Naive B cell (primary cell): ENCODE measurements at regions not wholly inside any gene's neighbourhood (a gene's known extent, or its start where the extent isn't known, plus 50 kb on each side); places are given as distances from the start of the nearest gene placed in this dataset.
"Not testable (repeated sequence)": the region's sequence is repeated elsewhere in the genome, so short reads cannot be mapped to it uniquely, and the experiment has no call there.

Experiments used
- ATAC-seq, 2 donors: fragments of 150-1000 bp; cut with Tn5 transposase; 2 replicates each; pipeline ENCODE4 v1.10.0; 2021; ENCODE audit warnings: low read depth in 2 of 2, mild to moderate bottlenecking in 2 of 2, moderate library complexity in 2 of 2
- DNase-seq: peaks from one replicate; pipeline ENCODE4 v3.0.0; 2022
- H3K27ac Mint-ChIP-seq, 6 donors: one replicate each; pipeline ENCODE4 v1.8.0; 2020 to 2022; ENCODE audit warnings: mild to moderate bottlenecking in 6 of 6, mixed read lengths in 6 of 6, moderate library complexity in 5 of 6, inconsistent platforms in 2 of 6
- H3K27me3 Mint-ChIP-seq, 3 donors: one replicate each; pipeline ENCODE4 v1.8.0; 2021 to 2022; ENCODE audit warnings: mixed read lengths in 3 of 3, mild to moderate bottlenecking in 1 of 3
- H3K36me3 Mint-ChIP-seq, 2 donors: one replicate each; pipeline ENCODE4 v1.8.0; 2020 to 2022; ENCODE audit warnings: mixed read lengths in 2 of 2, inconsistent platforms in 1 of 2, mild to moderate bottlenecking in 1 of 2
- H3K4me1 Mint-ChIP-seq, 3 donors: one replicate each; pipeline ENCODE4 v1.8.0; 2020 to 2022; ENCODE audit warnings: mixed read lengths in 3 of 3, inconsistent platforms in 1 of 3, mild to moderate bottlenecking in 1 of 3, moderate library complexity in 1 of 3
- H3K4me3 Mint-ChIP-seq, 8 donors: one replicate each; pipeline ENCODE4 v1.8.0; 2020 to 2022; ENCODE audit warnings: mild to moderate bottlenecking in 8 of 8, mixed read lengths in 8 of 8, moderate library complexity in 8 of 8, inconsistent platforms in 2 of 8
- H3K9me3 Mint-ChIP-seq, 7 donors: one replicate each; pipeline ENCODE4 v1.8.0; 2020 to 2022; ENCODE audit warnings: mixed read lengths in 7 of 7, mild to moderate bottlenecking in 5 of 7, inconsistent platforms in 2 of 7, moderate library complexity in 1 of 7

GRCh38 chr7:96920064-96920463 is 85.3 kb upstream of the DLX6 start:
- Mint-ChIP-seq H3K4me1 (no peaks in the 10 kb centered on the region), H3K27me3 (peaks cover 4 to 12% (median 9%) of the 10 kb centered on the region in 3 donors), H3K9me3 (peaks cover 0 to 3% (median 0%) of the 10 kb centered on the region in 7 donors), H3K4me3 (no peak overlapping the region), H3K27ac (no peak overlapping the region), H3K36me3 (no peaks in the 10 kb centered on the region)
- no peak for DNase-seq
- no peak for ATAC-seq

DNA sequence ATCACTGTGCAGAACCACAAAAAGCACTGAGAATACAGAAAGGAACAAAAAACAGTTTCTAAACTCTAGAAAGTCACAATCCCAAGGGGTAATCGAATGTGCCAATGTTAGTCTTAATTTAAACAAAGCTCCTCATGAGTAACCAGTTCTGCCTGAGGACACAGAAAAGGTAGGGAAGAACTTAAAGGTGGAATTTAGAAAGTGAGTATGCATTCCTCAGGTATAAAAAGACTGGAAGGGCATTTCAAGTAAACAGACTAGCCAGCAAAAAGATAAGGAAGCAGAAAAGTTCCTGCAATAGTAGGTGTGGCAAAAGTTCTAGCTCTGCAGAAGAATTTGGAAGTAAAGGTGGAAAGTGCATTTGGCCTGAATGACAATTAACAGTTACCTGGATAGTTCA is 84.6 kb upstream of the DLX6 start:
- Mint-ChIP-seq H3K27ac (no peak overlapping the region), H3K36me3 (no peaks in the 10 kb centered on the region), H3K27me3 (peaks cover 4 to 12% (median 9%) of the 10 kb centered on the region in 3 donors), H3K4me3 (peak overlapping the region in 1 of 8 donors; percentile 12), H3K4me1 (no peaks in the 10 kb centered on the region), H3K9me3 (peaks cover 0 to 2% (median 0%) of the 10 kb centered on the region in 7 donors)
- ATAC-seq = no peak
- DNase-seq = no peak

- no peaks in the 10 kb centered on the region for H3K4me1 Mint-ChIP-seq
Measured at GRCh38 chr7:96921231-96921630, 84.1 kb upstream of the DLX6 start.

DNA sequence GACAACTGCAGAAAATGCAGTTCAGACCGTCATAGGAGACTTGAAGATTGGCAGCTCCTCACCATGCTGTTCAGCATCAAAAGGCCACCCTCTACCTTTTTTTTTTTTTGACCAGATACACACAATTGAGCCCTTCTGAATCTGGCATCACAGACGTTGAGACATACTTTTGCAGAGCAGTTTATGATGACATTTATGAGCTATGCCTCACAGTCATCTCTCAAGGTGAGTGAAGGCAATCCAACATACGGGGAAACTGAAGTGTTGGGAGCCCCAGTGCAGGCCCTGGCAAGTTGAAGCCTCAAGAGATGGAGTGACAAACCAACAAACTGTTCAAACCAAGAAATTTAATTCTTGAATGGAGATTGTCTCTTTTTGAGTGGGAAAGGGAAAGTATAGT is 83.6 kb upstream of the DLX6 start:
- Mint-ChIP-seq H3K4me1 (no peaks in the 10 kb centered on the region), H3K27me3 (peaks cover 4 to 12% (median 9%) of the 10 kb centered on the region in 3 donors), H3K27ac (no peak overlapping the region), H3K9me3 (peaks cover 0 to 2% (median 0%) of the 10 kb centered on the region in 7 donors), H3K36me3 (no peaks in the 10 kb centered on the region), H3K4me3 (no peak overlapping the region)
- no peak for ATAC-seq
- no peak for DNase-seq

More at GRCh38 chr7:96921231-96921630, 84.1 kb upstream of the DLX6 start:
- Mint-ChIP-seq H3K36me3 (no peaks in the 10 kb centered on the region), H3K27me3 (peaks cover 4 to 12% (median 9%) of the 10 kb centered on the region in 3 donors), H3K4me3 (no peak overlapping the region), H3K27ac (no peak overlapping the region), H3K9me3 (peaks cover 0 to 2% (median 0%) of the 10 kb centered on the region in 7 donors)
- ATAC-seq (no peak), DNase-seq (no peak)

- peaks cover 4 to 12% (median 9%) of the 10 kb centered on the region in 3 donors for H3K27me3 Mint-ChIP-seq
- H3K4me3 Mint-ChIP-seq, H3K27ac Mint-ChIP-seq, DNase-seq, H3K9me3 Mint-ChIP-seq, H3K36me3 Mint-ChIP-seq, ATAC-seq, H3K4me1 Mint-ChIP-seq: not testable (repeated sequence)
Measured at GRCh38 chr7:96923345-96923744, 82.0 kb upstream of the DLX6 start.

- no peaks in the 10 kb centered on the region for H3K4me1 Mint-ChIP-seq
Measured at GRCh38 chr7:96927131-96927530, 78.2 kb upstream of the DLX6 start.

GRCh38 chr7:96928965-96929364 is 76.4 kb upstream of the DLX6 start:
- Mint-ChIP-seq H3K4me1 (no peaks in the 10 kb centered on the region), H3K36me3 (no peaks in the 10 kb centered on the region), H3K9me3 (peaks cover 0 to 4% (median 0%) of the 10 kb centered on the region in 7 donors), H3K27ac (no peak overlapping the region), H3K4me3 (no peak overlapping the region), H3K27me3 (peaks cover 0 to 11% (median 2%) of the 10 kb centered on the region in 3 donors)
- DNase-seq (no peak), ATAC-seq (no peak)

More at GRCh38 chr7:96927131-96927530, 78.2 kb upstream of the DLX6 start:
- no peak overlapping the region for H3K27ac Mint-ChIP-seq
- ATAC-seq = no peak
- peaks cover 0 to 11% (median 9%) of the 10 kb centered on the region in 3 donors for H3K27me3 Mint-ChIP-seq
- no peak for DNase-seq
- H3K9me3 Mint-ChIP-seq = peaks cover 0 to 4% (median 0%) of the 10 kb centered on the region in 7 donors
- no peak overlapping the region for H3K4me3 Mint-ChIP-seq
- H3K36me3 Mint-ChIP-seq = no peaks in the 10 kb centered on the region

GRCh38 chr7:96931891-96932290 is 73.5 kb upstream of the DLX6 start:
- ATAC-seq (no peak), DNase-seq (no peak)
- Mint-ChIP-seq H3K9me3 (peaks cover 0 to 4% (median 0%) of the 10 kb centered on the region in 7 donors), H3K36me3 (no peaks in the 10 kb centered on the region), H3K4me1 (no peaks in the 10 kb centered on the region), H3K4me3 (no peak overlapping the region), H3K27ac (no peak overlapping the region), H3K27me3 (peaks cover 0 to 4% (median 0%) of the 10 kb centered on the region in 3 donors)

GRCh38 chr7:96933067-96933645 is 72.2 kb upstream of the DLX6 start:
- peaks cover 0 to 4% (median 0%) of the 10 kb centered on the region in 3 donors for H3K27me3 Mint-ChIP-seq
- ATAC-seq (no peak), DNase-seq (no peak)
- no peak overlapping the region for H3K27ac Mint-ChIP-seq
- peaks cover 0 to 4% (median 0%) of the 10 kb centered on the region in 7 donors for H3K9me3 Mint-ChIP-seq
- no peak overlapping the region for H3K4me3 Mint-ChIP-seq
- H3K36me3 Mint-ChIP-seq = no peaks in the 10 kb centered on the region
- no peaks in the 10 kb centered on the region for H3K4me1 Mint-ChIP-seq

GRCh38 chr7:96936621-96937020 is 68.7 kb upstream of the DLX6 start:
- Mint-ChIP-seq H3K27me3 (peaks cover 0 to 3% (median 0%) of the 10 kb centered on the region in 3 donors), H3K36me3 (no peaks in the 10 kb centered on the region), H3K4me1 (no peaks in the 10 kb centered on the region)

DNA sequence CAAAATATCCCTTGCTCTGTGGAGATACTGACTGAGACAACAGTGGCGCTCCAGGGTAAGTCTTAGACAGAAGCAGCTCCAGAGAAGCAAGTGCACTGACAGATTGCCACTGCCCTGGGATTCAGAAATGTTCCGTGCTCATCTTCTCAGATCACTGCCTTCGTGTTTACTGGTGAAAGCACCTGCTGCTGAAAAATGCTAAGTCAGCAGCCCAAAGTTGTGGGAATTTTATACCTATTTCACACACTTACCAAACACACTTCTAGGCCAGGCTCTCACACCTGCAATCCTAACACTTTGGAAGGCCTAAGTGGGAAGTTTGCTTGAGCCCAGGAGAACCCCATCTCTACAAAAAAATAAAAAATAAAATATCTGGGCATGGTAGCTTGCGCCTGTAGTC is 63.2 kb upstream of the DLX6 start:
- Mint-ChIP-seq H3K9me3 (no peaks in the 10 kb centered on the region), H3K27me3 (peaks cover 0 to 5% (median 0%) of the 10 kb centered on the region in 3 donors), H3K36me3 (no peaks in the 10 kb centered on the region), H3K4me3 (no peak overlapping the region), H3K27ac (peak overlapping the region in 1 of 6 donors; percentile 49), H3K4me1 (no peaks in the 10 kb centered on the region)
- DNase-seq = no peak
- ATAC-seq = no peak

More at GRCh38 chr7:96936621-96937020, 68.7 kb upstream of the DLX6 start:
- Mint-ChIP-seq H3K27ac (no peak overlapping the region), H3K4me3 (no peak overlapping the region), H3K9me3 (peaks cover 0 to 3% (median 0%) of the 10 kb centered on the region in 7 donors)
- ATAC-seq (no peak), DNase-seq (no peak)

DNA sequence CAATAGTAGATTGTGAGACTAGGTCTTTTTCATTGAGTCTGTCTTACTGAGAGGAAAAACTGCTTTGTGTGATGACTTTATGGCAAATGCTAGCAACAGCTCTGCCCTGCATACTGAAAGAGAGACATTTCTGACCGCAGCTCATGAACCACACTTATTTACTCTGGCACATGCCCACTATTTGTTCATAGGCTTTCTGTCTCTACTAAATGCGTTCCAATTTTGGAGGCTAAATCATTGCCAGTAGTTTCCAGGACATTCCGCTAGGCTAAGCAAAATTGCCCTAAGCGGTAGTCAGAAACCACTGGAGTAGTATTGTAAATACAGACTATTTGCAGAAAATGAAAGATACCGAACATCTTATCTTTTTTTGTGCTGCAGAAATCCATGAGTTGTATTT is 55.6 kb upstream of the DLX6 start:
- Mint-ChIP-seq H3K27me3 (peaks cover 0 to 22% (median 13%) of the 10 kb centered on the region in 3 donors), H3K4me1 (no peaks in the 10 kb centered on the region), H3K36me3 (no peaks in the 10 kb centered on the region), H3K4me3 (no peak overlapping the region), H3K9me3 (no peaks in the 10 kb centered on the region), H3K27ac (no peak overlapping the region)
- ATAC-seq = no peak
- DNase-seq = no peak

- H3K4me1 Mint-ChIP-seq = no peaks in the 10 kb centered on the region
- no peak overlapping the region for H3K27ac Mint-ChIP-seq
- ATAC-seq (no peak), DNase-seq (no peak)
- H3K9me3 Mint-ChIP-seq = peaks cover 0 to 7% (median 5%) of the 10 kb centered on the region in 7 donors
- H3K36me3 Mint-ChIP-seq = no peaks in the 10 kb centered on the region
- peaks cover 15 to 24% (median 16%) of the 10 kb centered on the region in 3 donors for H3K27me3 Mint-ChIP-seq
- H3K4me3 Mint-ChIP-seq = no peak overlapping the region
Measured at GRCh38 chr7:96952974-96953391, 52.4 kb upstream of the DLX6 start.

DNA sequence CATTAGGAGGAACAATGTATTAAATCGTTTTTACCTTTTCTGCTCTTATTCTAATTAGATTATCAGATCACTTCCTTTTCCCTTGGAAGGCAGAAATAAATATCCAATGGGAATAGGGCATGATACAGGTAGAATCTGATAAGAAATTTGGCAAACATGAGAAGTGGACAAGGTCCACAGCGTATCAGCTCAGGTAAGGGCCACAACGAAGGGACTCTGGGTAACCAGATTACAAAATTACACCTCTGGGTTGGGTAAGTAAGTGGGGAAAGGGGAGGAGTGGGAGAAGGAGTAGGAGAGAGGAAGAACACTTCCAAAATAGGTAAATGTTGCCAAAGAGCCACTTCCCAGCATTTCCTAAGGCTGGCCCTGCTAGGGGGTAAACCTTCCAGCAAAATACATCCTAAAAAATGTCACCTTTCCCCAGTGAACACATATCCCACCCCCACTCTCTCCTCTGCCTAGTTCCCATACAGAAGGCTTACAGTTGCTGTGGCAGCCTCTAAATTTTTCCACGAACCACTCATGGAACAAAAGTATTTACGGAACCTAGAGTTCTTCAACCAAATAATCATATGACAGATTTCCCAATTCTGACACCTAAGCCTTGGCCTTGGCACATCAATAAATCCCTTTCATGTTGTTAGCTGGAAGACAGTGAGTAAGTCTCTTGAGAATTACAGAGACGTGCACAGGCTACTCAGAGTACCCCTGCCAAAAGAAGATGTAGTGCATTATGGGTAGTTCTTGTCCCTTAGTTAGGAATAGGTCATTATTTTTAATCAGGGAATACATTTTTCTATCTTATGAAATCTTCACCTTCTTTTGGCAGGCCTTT is 51.5 kb upstream of the DLX6 start:
- ATAC-seq (no peak), DNase-seq (no peak)
- Mint-ChIP-seq H3K4me3 (no peak overlapping the region), H3K27me3 (peaks cover 16 to 24% (median 17%) of the 10 kb centered on the region in 3 donors), H3K27ac (no peak overlapping the region), H3K9me3 (peaks cover 0 to 11% (median 5%) of the 10 kb centered on the region in 7 donors), H3K36me3 (no peaks in the 10 kb centered on the region), H3K4me1 (no peaks in the 10 kb centered on the region)
